Left renal cortex interstitium (tissue), 4 donors: ENCODE measurements at regions not wholly inside any gene's neighbourhood (a gene's known extent, or its start where the extent isn't known, plus 50 kb on each side); places are given as distances from the start of the nearest gene placed in this dataset.

Experiments
- DNase-seq, 4 donors: peaks; one replicate each; pipeline ENCODE4 v3.0.0-alpha.2; 2013; ENCODE audit warnings: low read depth in 4 of 4, low spot score in 2 of 4, missing footprints in 1 of 4

- DNase-seq, result no peak
Measured at GRCh38 chr2:134131681-134132489, 122.0 kb upstream of the MGAT5 start.

GRCh38 chr2:134132490-134132857 is 121.4 kb upstream of the MGAT5 start:
- DNase-seq, result no peak

GRCh38 chr2:134133622-134134312 is 120.1 kb upstream of the MGAT5 start:
- DNase-seq, result no peak

- DNase-seq, result no peak
Measured at GRCh38 chr2:134134313-134134706, 119.6 kb upstream of the MGAT5 start.

- no peak for DNase-seq
Measured at GRCh38 chr2:134134827-134135226, 119.0 kb upstream of the MGAT5 start.

- DNase-seq, result no peak
Measured at GRCh38 chr2:134135793-134136192, 118.1 kb upstream of the MGAT5 start.

- no peak for DNase-seq
Measured at GRCh38 chr2:134136731-134137130, 117.1 kb upstream of the MGAT5 start.

GRCh38 chr2:134137182-134137611 is 116.7 kb upstream of the MGAT5 start:
- DNase-seq, result no peak

- no peak for DNase-seq
Measured at GRCh38 chr2:134138115-134138514, 115.8 kb upstream of the MGAT5 start.

GRCh38 chr2:134139611-134140010 is 114.3 kb upstream of the MGAT5 start:
- no peak for DNase-seq

GRCh38 chr2:134140251-134140661 is 113.6 kb upstream of the MGAT5 start:
- DNase-seq, result no peak

GRCh38 chr2:134141598-134142340 is 112.1 kb upstream of the MGAT5 start:
- no peak for DNase-seq

- DNase-seq, result no peak
Measured at GRCh38 chr2:134142341-134142738, 111.5 kb upstream of the MGAT5 start.

GRCh38 chr2:134142903-134143302 is 111.0 kb upstream of the MGAT5 start:
- no peak for DNase-seq

GRCh38 chr2:134143568-134143967 is 110.3 kb upstream of the MGAT5 start:
- DNase-seq, result no peak

GRCh38 chr2:134144081-134144596 is 109.7 kb upstream of the MGAT5 start:
- DNase-seq, result no peak

- no peak for DNase-seq
Measured at GRCh38 chr2:134144651-134145050, 109.2 kb upstream of the MGAT5 start.

- DNase-seq, result no peak
Measured at GRCh38 chr2:134145519-134145918, 108.4 kb upstream of the MGAT5 start.

- no peak for DNase-seq
Measured at GRCh38 chr2:134146161-134146560, 107.7 kb upstream of the MGAT5 start.

GRCh38 chr2:134146620-134147019 is 107.3 kb upstream of the MGAT5 start:
- no peak for DNase-seq

- DNase-seq, result no peak
Measured at GRCh38 chr2:134148172-134148571, 105.7 kb upstream of the MGAT5 start.
